ENCODE measurements at regions not wholly inside any gene's neighbourhood (a gene's known extent, or its start where the extent isn't known, plus 50 kb on each side); places are given as distances from the start of the nearest gene placed in this dataset.

GRCh38 chr4:115215935-115216334 is 102.5 kb upstream of the NDST4 start:
- no peak overlapping the region for H3K27ac ChIP-seq (ENCODE audit: low read length)

GRCh38 chr4:115213716-115214115 is 100.3 kb upstream of the NDST4 start:
- ChIA-PET POLR2A (no interaction called here), CTCF (no interaction called here)
- intact Hi-C loops (cut with micrococcal nuclease; ENCODE audit: unreplicated experiment): no loop called here
- no peaks in the 10 kb centered on the region for H3K4me1 ChIP-seq (ENCODE audit: control insufficient read depth, insufficient read depth, low read length)
- H3K36me3 ChIP-seq (ENCODE audit: control insufficient read depth, insufficient read depth, low read length): no peaks in the 10 kb centered on the region
- DNase-seq (ENCODE audit: low read depth, low spot score) (no peak), ATAC-seq (no peak)
- no peak for TF ChIP-seq POLR2AphosphoS5 (IDR thresholded peaks at IDR 0.05; ENCODE audit: low read depth, low read length)
- no peak for TF ChIP-seq SIN3A (IDR thresholded peaks at IDR 0.05; ENCODE audit: borderline replicate concordance, insufficient read depth, low read depth, low read length)
- no peak for TF ChIP-seq TCF7L2 (IDR thresholded peaks at IDR 0.05; ENCODE audit: low read depth, low read length)
- no peak for TF ChIP-seq REST (IDR thresholded peaks at IDR 0.05; ENCODE audit: insufficient read depth in 1 of 2, low read depth in 2 of 2, low read length in 1 of 2)
- in situ Hi-C loops (cut with HindIII; ENCODE audit: low pct_unique_long_range_greater_than_20kb, low sequenced_read_pairs): no loop called here
- no TSS peak for BruUV-seq (replicated peaks)
- no peak overlapping the region for H3K4me3 ChIP-seq (ENCODE audit: low read depth in 2 of 2, low read length in 2 of 2)
- H3K27me3 ChIP-seq (ENCODE audit: control insufficient read depth, insufficient read depth, low read length): no peaks in the 10 kb centered on the region
- H3K27ac ChIP-seq (ENCODE audit: low read length): no peak overlapping the region
- H3K9me3 ChIP-seq (ENCODE audit: control insufficient read depth, insufficient read depth, low read depth, low read length): no peaks in the 10 kb centered on the region

More at GRCh38 chr4:115215935-115216334, 102.5 kb upstream of the NDST4 start:
- POLR2A ChIA-PET: no interaction called here
- BruUV-seq (replicated peaks): no TSS peak
- no peaks in the 10 kb centered on the region for H3K4me1 ChIP-seq (ENCODE audit: control insufficient read depth, insufficient read depth, low read length)
- CTCF ChIA-PET: no interaction called here
- H3K4me3 ChIP-seq (ENCODE audit: low read depth in 2 of 2, low read length in 2 of 2): no peak overlapping the region
- TF ChIP-seq SIN3A (IDR thresholded peaks at IDR 0.05; ENCODE audit: borderline replicate concordance, insufficient read depth, low read depth, low read length) (no peak), REST (IDR thresholded peaks at IDR 0.05; ENCODE audit: insufficient read depth in 1 of 2, low read depth in 2 of 2, low read length in 1 of 2) (no peak), CTCF (IDR thresholded peaks at IDR 0.05) (no peak), POLR2AphosphoS5 (IDR thresholded peaks at IDR 0.05; ENCODE audit: low read depth, low read length) (no peak), TCF7L2 (IDR thresholded peaks at IDR 0.05; ENCODE audit: low read depth, low read length) (no peak)
- in situ Hi-C loops (cut with HindIII; ENCODE audit: low pct_unique_long_range_greater_than_20kb, low sequenced_read_pairs): no loop called here
- no peaks in the 10 kb centered on the region for H3K36me3 ChIP-seq (ENCODE audit: control insufficient read depth, insufficient read depth, low read length)
- intact Hi-C loops (cut with micrococcal nuclease; ENCODE audit: unreplicated experiment): no loop called here
- no peaks in the 10 kb centered on the region for H3K9me3 ChIP-seq (ENCODE audit: control insufficient read depth, insufficient read depth, low read depth, low read length)
- ATAC-seq (no peak), DNase-seq (ENCODE audit: low read depth, low spot score) (no peak)
- no peaks in the 10 kb centered on the region for H3K27me3 ChIP-seq (ENCODE audit: control insufficient read depth, insufficient read depth, low read length)
